ENCODE measurements at regions not wholly inside any gene's neighbourhood (a gene's known extent, or its start where the extent isn't known, plus 50 kb on each side); places are given as distances from the start of the nearest gene placed in this dataset.

- no peak for DNase-seq (ENCODE audit: low read depth, low spot score)
- in situ Hi-C loops (cut with HindIII; ENCODE audit: low pct_unique_long_range_greater_than_20kb, low sequenced_read_pairs) = no loop called here
Observed at GRCh38 chr15:92289733-92290132, 103.9 kb upstream of the ST8SIA2 start.

- no peak for DNase-seq (ENCODE audit: low read depth, low spot score)
- in situ Hi-C loops (cut with HindIII; ENCODE audit: low pct_unique_long_range_greater_than_20kb, low sequenced_read_pairs) = no loop called here
Observed at GRCh38 chr15:92290359-92290992, 103.2 kb upstream of the ST8SIA2 start.

GRCh38 chr15:92291900-92292299, 101.8 kb upstream of the ST8SIA2 start:
- in situ Hi-C loops (cut with HindIII; ENCODE audit: low pct_unique_long_range_greater_than_20kb, low sequenced_read_pairs) = no loop called here
- no peak for DNase-seq (ENCODE audit: low read depth, low spot score)

GRCh38 chr15:92294759-92295158, 98.9 kb upstream of the ST8SIA2 start:
- DNase-seq (ENCODE audit: low read depth, low spot score) = no peak

GRCh38 chr15:92304223-92304975, 89.3 kb upstream of the ST8SIA2 start:
- in situ Hi-C loops (cut with HindIII; ENCODE audit: low pct_unique_long_range_greater_than_20kb, low sequenced_read_pairs) = no loop called here
- no peak for DNase-seq (ENCODE audit: low read depth, low spot score)

More at GRCh38 chr15:92294759-92295158, 98.9 kb upstream of the ST8SIA2 start:
- in situ Hi-C loops (cut with HindIII; ENCODE audit: low pct_unique_long_range_greater_than_20kb, low sequenced_read_pairs) = no loop called here

- in situ Hi-C loops (cut with HindIII; ENCODE audit: low pct_unique_long_range_greater_than_20kb, low sequenced_read_pairs) = no loop called here
- DNase-seq (ENCODE audit: low read depth, low spot score) = no peak
Observed at GRCh38 chr15:92305343-92305742, 88.3 kb upstream of the ST8SIA2 start.

- in situ Hi-C loops (cut with HindIII; ENCODE audit: low pct_unique_long_range_greater_than_20kb, low sequenced_read_pairs) = no loop called here
- peak; percentile 60 for DNase-seq (ENCODE audit: low read depth, low spot score)
Observed at GRCh38 chr15:92306663-92307062, 87.0 kb upstream of the ST8SIA2 start.

GRCh38 chr15:92315144-92315543, 78.5 kb upstream of the ST8SIA2 start:
- DNase-seq (ENCODE audit: low read depth, low spot score) = no peak
- in situ Hi-C loops (cut with HindIII; ENCODE audit: low pct_unique_long_range_greater_than_20kb, low sequenced_read_pairs) = no loop called here

- in situ Hi-C loops (cut with HindIII; ENCODE audit: low pct_unique_long_range_greater_than_20kb, low sequenced_read_pairs) = no loop called here
- DNase-seq (ENCODE audit: low read depth, low spot score) = no peak
Observed at GRCh38 chr15:92315595-92316211, 78.0 kb upstream of the ST8SIA2 start.

GRCh38 chr15:92316586-92317295, 76.9 kb upstream of the ST8SIA2 start:
- in situ Hi-C loops (cut with HindIII; ENCODE audit: low pct_unique_long_range_greater_than_20kb, low sequenced_read_pairs) = no loop called here
- DNase-seq (ENCODE audit: low read depth, low spot score) = no peak

- DNase-seq (ENCODE audit: low read depth, low spot score) = no peak
- in situ Hi-C loops (cut with HindIII; ENCODE audit: low pct_unique_long_range_greater_than_20kb, low sequenced_read_pairs) = no loop called here
Observed at GRCh38 chr15:92320012-92320699, 73.5 kb upstream of the ST8SIA2 start.

GRCh38 chr15:92322566-92323355, 70.9 kb upstream of the ST8SIA2 start:
- no peak for DNase-seq (ENCODE audit: low read depth, low spot score)
- in situ Hi-C loops (cut with HindIII; ENCODE audit: low pct_unique_long_range_greater_than_20kb, low sequenced_read_pairs) = no loop called here

- DNase-seq (ENCODE audit: low read depth, low spot score) = no peak
- in situ Hi-C loops (cut with HindIII; ENCODE audit: low pct_unique_long_range_greater_than_20kb, low sequenced_read_pairs) = no loop called here
Observed at GRCh38 chr15:92323525-92323924, 70.2 kb upstream of the ST8SIA2 start.

GRCh38 chr15:92324101-92324963, 69.3 kb upstream of the ST8SIA2 start:
- in situ Hi-C loops (cut with HindIII; ENCODE audit: low pct_unique_long_range_greater_than_20kb, low sequenced_read_pairs) = no loop called here
- DNase-seq (ENCODE audit: low read depth, low spot score) = no peak

- in situ Hi-C loops (cut with HindIII; ENCODE audit: low pct_unique_long_range_greater_than_20kb, low sequenced_read_pairs) = no loop called here
- DNase-seq (ENCODE audit: low read depth, low spot score) = no peak
Observed at GRCh38 chr15:92326236-92326635, 67.4 kb upstream of the ST8SIA2 start.

GRCh38 chr15:92327033-92327432, 66.6 kb upstream of the ST8SIA2 start:
- DNase-seq (ENCODE audit: low read depth, low spot score) = no peak
- in situ Hi-C loops (cut with HindIII; ENCODE audit: low pct_unique_long_range_greater_than_20kb, low sequenced_read_pairs) = no loop called here

Data from SK-MEL-5 (cell line).